ENCODE measurements at regions not wholly inside any gene's neighbourhood (a gene's known extent, or its start where the extent isn't known, plus 50 kb on each side); places are given as distances from the start of the nearest gene placed in this dataset.
"Not testable (repeated sequence)": the region's sequence is repeated elsewhere in the genome, so short reads cannot be mapped to it uniquely, and the experiment has no call there.

GRCh38 chr13:18824678-18825077 is 356.9 kb downstream of the TUBA3C start:
- DNase-seq (ENCODE audit: low read depth, low spot score); H3K27ac ChIP-seq (ENCODE audit: low read depth, low read length); H3K4me1 ChIP-seq (ENCODE audit: control insufficient read depth in 1 of 2, insufficient read depth in 2 of 2, low read length in 2 of 2); H4K20me1 ChIP-seq (ENCODE audit: insufficient read depth); H3K9ac ChIP-seq (ENCODE audit: low read length); intact Hi-C loops (cut with micrococcal nuclease); H3K4me2 ChIP-seq (ENCODE audit: low read length); POLR2A ChIA-PET; CTCF ChIA-PET; ATAC-seq; H3K36me3 ChIP-seq (ENCODE audit: control insufficient read depth in 1 of 2, insufficient read depth in 2 of 2, low read length in 2 of 2); H3K4me3 ChIP-seq (replicated peaks in 1 of 2; ENCODE audit: low read depth in 1 of 2, low read length in 2 of 2); BruUV-seq (replicated peaks); H3K79me2 ChIP-seq (ENCODE audit: insufficient read depth, low read length); RAD21 ChIA-PET (ENCODE audit: low non-redundant PET in 1 of 2, low total read pairs in 2 of 2, uncharacterized antibody in 2 of 2, unreplicated experiment in 2 of 2); H3K27me3 ChIP-seq (ENCODE audit: insufficient read depth, low read length); H3K9me3 ChIP-seq (ENCODE audit: control insufficient read depth in 1 of 2, insufficient read depth in 1 of 2, low read depth in 1 of 2, low read length in 2 of 2); H2AFZ ChIP-seq (ENCODE audit: low read depth, low read length, poor library complexity, severe bottlenecking); H3K9me2 ChIP-seq (ENCODE audit: insufficient read depth): not testable (repeated sequence)

GRCh38 chr13:18822655-18823639 is 358.7 kb downstream of the TUBA3C start:
- DNase-seq (ENCODE audit: low read depth, low spot score); H3K36me3 ChIP-seq (ENCODE audit: control insufficient read depth in 1 of 2, insufficient read depth in 2 of 2, low read length in 2 of 2); RAD21 ChIA-PET (ENCODE audit: low non-redundant PET in 1 of 2, low total read pairs in 2 of 2, uncharacterized antibody in 2 of 2, unreplicated experiment in 2 of 2); H3K27me3 ChIP-seq (ENCODE audit: insufficient read depth, low read length); H3K4me2 ChIP-seq (ENCODE audit: low read length); CTCF ChIA-PET; H3K9me3 ChIP-seq (ENCODE audit: control insufficient read depth in 1 of 2, insufficient read depth in 1 of 2, low read depth in 1 of 2, low read length in 2 of 2); H3K9ac ChIP-seq (ENCODE audit: low read length); H3K9me2 ChIP-seq (ENCODE audit: insufficient read depth); intact Hi-C loops (cut with micrococcal nuclease); H2AFZ ChIP-seq (ENCODE audit: low read depth, low read length, poor library complexity, severe bottlenecking); H3K4me3 ChIP-seq (replicated peaks in 1 of 2; ENCODE audit: low read depth in 1 of 2, low read length in 2 of 2); H4K20me1 ChIP-seq (ENCODE audit: insufficient read depth); H3K79me2 ChIP-seq (ENCODE audit: insufficient read depth, low read length); ATAC-seq; H3K4me1 ChIP-seq (ENCODE audit: control insufficient read depth in 1 of 2, insufficient read depth in 2 of 2, low read length in 2 of 2); BruUV-seq (replicated peaks); POLR2A ChIA-PET; H3K27ac ChIP-seq (ENCODE audit: low read depth, low read length): not testable (repeated sequence)

GRCh38 chr13:18773988-18774387 is 407.6 kb downstream of the TUBA3C start:
- DNase-seq (ENCODE audit: low read depth, low spot score); RAD21 ChIA-PET (ENCODE audit: low non-redundant PET in 1 of 2, low total read pairs in 2 of 2, uncharacterized antibody in 2 of 2, unreplicated experiment in 2 of 2); H3K79me2 ChIP-seq (ENCODE audit: insufficient read depth, low read length); H3K9me2 ChIP-seq (ENCODE audit: insufficient read depth); H3K4me2 ChIP-seq (ENCODE audit: low read length); H3K27me3 ChIP-seq (ENCODE audit: insufficient read depth, low read length); BruUV-seq (replicated peaks); H3K9me3 ChIP-seq (ENCODE audit: control insufficient read depth in 1 of 2, insufficient read depth in 1 of 2, low read depth in 1 of 2, low read length in 2 of 2); intact Hi-C loops (cut with micrococcal nuclease); POLR2A ChIA-PET; H3K4me1 ChIP-seq (ENCODE audit: control insufficient read depth in 1 of 2, insufficient read depth in 2 of 2, low read length in 2 of 2); H3K4me3 ChIP-seq (replicated peaks in 1 of 2; ENCODE audit: low read depth in 1 of 2, low read length in 2 of 2); H3K36me3 ChIP-seq (ENCODE audit: control insufficient read depth in 1 of 2, insufficient read depth in 2 of 2, low read length in 2 of 2); H3K9ac ChIP-seq (ENCODE audit: low read length); H3K27ac ChIP-seq (ENCODE audit: low read depth, low read length); CTCF ChIA-PET; H4K20me1 ChIP-seq (ENCODE audit: insufficient read depth); ATAC-seq; H2AFZ ChIP-seq (ENCODE audit: low read depth, low read length, poor library complexity, severe bottlenecking): not testable (repeated sequence)

- H3K9me2 ChIP-seq (ENCODE audit: insufficient read depth); BruUV-seq (replicated peaks); H3K79me2 ChIP-seq (ENCODE audit: insufficient read depth, low read length); H3K9ac ChIP-seq (ENCODE audit: low read length); CTCF ChIA-PET; H3K36me3 ChIP-seq (ENCODE audit: control insufficient read depth in 1 of 2, insufficient read depth in 2 of 2, low read length in 2 of 2); H3K4me2 ChIP-seq (ENCODE audit: low read length); H3K27me3 ChIP-seq (ENCODE audit: insufficient read depth, low read length); H3K4me3 ChIP-seq (replicated peaks in 1 of 2; ENCODE audit: low read depth in 1 of 2, low read length in 2 of 2); POLR2A ChIA-PET; H2AFZ ChIP-seq (ENCODE audit: low read depth, low read length, poor library complexity, severe bottlenecking); H3K27ac ChIP-seq (ENCODE audit: low read depth, low read length); RAD21 ChIA-PET (ENCODE audit: low non-redundant PET in 1 of 2, low total read pairs in 2 of 2, uncharacterized antibody in 2 of 2, unreplicated experiment in 2 of 2); H4K20me1 ChIP-seq (ENCODE audit: insufficient read depth); H3K4me1 ChIP-seq (ENCODE audit: control insufficient read depth in 1 of 2, insufficient read depth in 2 of 2, low read length in 2 of 2); DNase-seq (ENCODE audit: low read depth, low spot score); H3K9me3 ChIP-seq (ENCODE audit: control insufficient read depth in 1 of 2, insufficient read depth in 1 of 2, low read depth in 1 of 2, low read length in 2 of 2); intact Hi-C loops (cut with micrococcal nuclease); ATAC-seq: not testable (repeated sequence)
These were observed 439.9 kb downstream of the TUBA3C start for GRCh38 chr13:18741696-18742095.

Measured in HCT116 (cell line).